Endothelial cell (in vitro differentiated cells): ENCODE measurements at regions not wholly inside any gene's neighbourhood (a gene's known extent, or its start where the extent isn't known, plus 50 kb on each side); places are given as distances from the start of the nearest gene placed in this dataset.

Experiments
- DNase-seq: peaks from one replicate; pipeline ENCODE4 v3.0.0; 2021; ENCODE audit warnings: low spot score
- H3K27ac Mint-ChIP-seq: one replicate; pipeline ENCODE4 v1.8.0; 2021; ENCODE audit warnings: mixed read lengths, inconsistent platforms; ENCODE audit not compliant: unreplicated experiment
- H3K27me3 Mint-ChIP-seq: one replicate; pipeline ENCODE4 v1.8.0; 2021; ENCODE audit warnings: mild to moderate bottlenecking, moderate library complexity, mixed read lengths, inconsistent platforms; ENCODE audit not compliant: unreplicated experiment
- H3K36me3 Mint-ChIP-seq: one replicate; pipeline ENCODE4 v1.8.0; 2021; ENCODE audit warnings: mild to moderate bottlenecking, low read depth, mixed read lengths, inconsistent platforms; ENCODE audit not compliant: unreplicated experiment
- H3K4me1 Mint-ChIP-seq: one replicate; pipeline ENCODE4 v1.8.0; 2021; ENCODE audit warnings: mild to moderate bottlenecking, mixed read lengths, inconsistent platforms; ENCODE audit not compliant: unreplicated experiment
- H3K4me3 Mint-ChIP-seq: one replicate; pipeline ENCODE4 v1.8.0; 2021; ENCODE audit warnings: mild to moderate bottlenecking, mixed read lengths, inconsistent platforms; ENCODE audit not compliant: unreplicated experiment
- H3K9me3 Mint-ChIP-seq: one replicate; pipeline ENCODE4 v1.8.0; 2021; ENCODE audit warnings: mixed read lengths, inconsistent platforms; ENCODE audit not compliant: unreplicated experiment
- CTCF ChIP-seq: fragments of 200-600 bp; sonication (generic); IDR thresholded peaks from one replicate; pipeline ENCODE4 v1.5.0; 2021; ENCODE audit warnings: antibody characterized with exemption; ENCODE audit not compliant: unreplicated experiment

- peaks cover 4% of the 10 kb centered on the region for H3K27me3 Mint-ChIP-seq
- no peaks in the 10 kb centered on the region for H3K4me1 Mint-ChIP-seq
- no peaks in the 10 kb centered on the region for H3K36me3 Mint-ChIP-seq
- DNase-seq: no peak
- no peak overlapping the region for H3K27ac Mint-ChIP-seq
- H3K4me3 Mint-ChIP-seq: no peak overlapping the region
- no peaks in the 10 kb centered on the region for H3K9me3 Mint-ChIP-seq
- no peak for TF ChIP-seq CTCF
Measured at GRCh38 chr12:78442454-78442801, 422.1 kb upstream of the SYT1 start.

- no peak overlapping the region for H3K27ac Mint-ChIP-seq
- no peaks in the 10 kb centered on the region for H3K36me3 Mint-ChIP-seq
- no peak for TF ChIP-seq CTCF
- H3K9me3 Mint-ChIP-seq: no peaks in the 10 kb centered on the region
- H3K27me3 Mint-ChIP-seq: no peaks in the 10 kb centered on the region
- H3K4me1 Mint-ChIP-seq: no peaks in the 10 kb centered on the region
- DNase-seq: no peak
- no peak overlapping the region for H3K4me3 Mint-ChIP-seq
Measured at GRCh38 chr12:78446555-78446954, 418.0 kb upstream of the SYT1 start.

GRCh38 chr12:78447373-78447772 lies 417.2 kb upstream of the SYT1 start:
- Mint-ChIP-seq H3K9me3 (no peaks in the 10 kb centered on the region), H3K27ac (no peak overlapping the region), H3K36me3 (no peaks in the 10 kb centered on the region), H3K4me3 (no peak overlapping the region), H3K27me3 (no peaks in the 10 kb centered on the region), H3K4me1 (no peaks in the 10 kb centered on the region)
- DNase-seq: no peak
- no peak for TF ChIP-seq CTCF

- no peaks in the 10 kb centered on the region for H3K27me3 Mint-ChIP-seq
- DNase-seq: no peak
- H3K36me3 Mint-ChIP-seq: no peaks in the 10 kb centered on the region
- no peaks in the 10 kb centered on the region for H3K9me3 Mint-ChIP-seq
- no peak overlapping the region for H3K4me3 Mint-ChIP-seq
- TF ChIP-seq CTCF: no peak
- no peak overlapping the region for H3K27ac Mint-ChIP-seq
- H3K4me1 Mint-ChIP-seq: no peaks in the 10 kb centered on the region
Measured at GRCh38 chr12:78448692-78449091, 415.9 kb upstream of the SYT1 start.

GRCh38 chr12:78455991-78456390 lies 408.6 kb upstream of the SYT1 start:
- no peak overlapping the region for H3K4me3 Mint-ChIP-seq
- no peaks in the 10 kb centered on the region for H3K36me3 Mint-ChIP-seq
- DNase-seq: no peak

More at GRCh38 chr12:78455991-78456390, 408.6 kb upstream of the SYT1 start:
- H3K27me3 Mint-ChIP-seq: no peaks in the 10 kb centered on the region
- H3K27ac Mint-ChIP-seq: no peak overlapping the region
- no peaks in the 10 kb centered on the region for H3K9me3 Mint-ChIP-seq
- no peaks in the 10 kb centered on the region for H3K4me1 Mint-ChIP-seq
- TF ChIP-seq CTCF: no peak
